ENCODE measurements at regions not wholly inside any gene's neighbourhood (a gene's known extent, or its start where the extent isn't known, plus 50 kb on each side); places are given as distances from the start of the nearest gene placed in this dataset.
"Not testable (repeated sequence)": the region's sequence is repeated elsewhere in the genome, so short reads cannot be mapped to it uniquely, and the experiment has no call there.

DNA sequence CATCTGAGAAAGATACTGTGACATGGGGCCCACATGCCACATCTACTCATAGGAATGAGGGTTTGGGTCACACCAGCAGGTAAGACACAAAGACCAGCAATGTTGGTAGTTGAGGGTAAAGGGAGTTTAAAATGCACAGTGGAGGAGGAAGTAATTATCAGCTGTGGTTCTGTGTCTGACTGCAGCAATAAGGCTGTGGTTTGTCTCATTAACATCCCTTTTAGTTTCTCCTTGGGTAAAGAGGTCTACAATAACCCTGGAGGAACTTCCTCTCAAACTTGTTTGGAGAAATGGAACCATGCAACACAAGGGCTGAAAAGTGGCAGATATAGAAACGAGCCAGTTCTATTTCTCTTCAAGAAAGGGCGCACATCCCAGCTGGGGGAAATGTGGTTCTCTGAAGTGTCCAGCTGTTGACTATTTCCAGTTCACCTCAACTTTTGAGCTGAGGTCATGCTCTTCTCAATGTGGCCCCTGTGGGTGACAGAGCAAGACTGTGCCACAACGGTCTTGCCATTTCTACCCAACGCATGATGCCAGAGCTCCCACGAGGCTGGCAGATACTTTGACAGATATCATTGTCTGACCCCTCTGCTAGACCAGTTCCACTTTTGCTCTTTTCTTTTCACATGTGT lies 234.3 kb downstream of the SQOR start:
- DNase-seq, result no peak

GRCh38 chr15:45871121-45871855 lies 236.5 kb downstream of the SQOR start:
- no peak for DNase-seq

DNA sequence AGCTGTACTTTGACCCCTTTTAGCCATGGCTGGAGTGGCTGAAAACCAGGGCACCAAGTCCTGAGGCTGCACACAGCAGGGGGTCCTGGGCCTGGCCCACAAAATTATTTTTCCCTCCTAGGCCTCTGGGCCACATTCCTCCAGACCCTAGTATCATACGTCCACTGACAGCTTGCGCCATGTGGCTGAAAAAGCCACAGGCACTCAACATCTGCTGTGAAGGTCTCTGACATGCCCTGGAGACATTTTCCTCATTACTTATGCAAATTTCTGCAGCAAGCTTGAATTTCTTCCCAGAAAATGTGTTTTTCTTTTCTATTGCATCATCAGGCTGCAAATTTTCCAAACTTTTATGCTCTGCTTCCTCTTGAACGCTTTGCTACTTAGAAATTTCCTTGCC lies 239.0 kb downstream of the SQOR start:
- DNase-seq, result no peak

- DNase-seq, result not testable (repeated sequence)
Measured at GRCh38 chr15:45874566-45874965, 239.7 kb downstream of the SQOR start.

GRCh38 chr15:45884289-45884688 lies 249.5 kb downstream of the SQOR start:
- DNase-seq, result no peak

DNA sequence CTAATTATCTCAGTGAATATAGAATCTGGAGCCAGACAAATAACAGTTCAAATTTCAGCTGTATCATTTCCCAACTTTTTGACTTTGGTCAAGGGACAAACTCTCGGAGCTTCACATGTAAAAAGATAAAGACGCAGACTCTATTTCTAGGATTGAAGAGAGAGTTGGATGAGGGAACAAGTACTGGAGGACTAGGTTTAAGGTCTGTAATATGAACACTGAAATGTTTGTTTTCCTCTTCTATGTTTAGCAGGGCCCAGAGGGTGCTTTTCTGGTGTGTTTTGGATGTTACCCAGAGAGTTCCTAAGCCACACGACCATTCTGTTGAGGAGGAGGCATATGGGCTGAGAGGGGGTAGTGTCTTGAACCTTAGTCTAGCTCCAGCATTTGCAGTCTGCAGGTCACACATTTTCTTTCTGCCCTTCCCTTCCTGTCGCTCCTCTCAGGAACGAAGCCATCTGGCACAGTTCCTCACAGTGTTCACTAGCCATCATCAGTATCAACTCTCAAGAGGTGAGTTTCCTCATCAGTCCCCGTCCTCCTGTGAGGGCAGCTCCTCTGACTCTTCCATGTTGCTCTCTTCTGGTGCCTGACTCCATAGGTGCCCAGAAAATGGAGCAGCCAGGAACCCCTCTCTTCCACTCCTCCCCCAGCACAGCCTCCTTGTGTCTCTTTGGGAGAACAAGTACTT lies 250.1 kb downstream of the SQOR start:
- no peak for DNase-seq

GRCh38 chr15:45885801-45886200 lies 251.0 kb downstream of the SQOR start:
- no peak for DNase-seq

GRCh38 chr15:45891766-45892165 lies 256.9 kb downstream of the SQOR start:
- DNase-seq, result no peak

GRCh38 chr15:45892182-45892581 lies 257.4 kb downstream of the SQOR start:
- DNase-seq, result no peak

- DNase-seq, result no peak
Measured at GRCh38 chr15:45903283-45903682, 268.5 kb downstream of the SQOR start.

- DNase-seq, result no peak
Measured at GRCh38 chr15:45904019-45904418, 269.2 kb downstream of the SQOR start.

- no peak for DNase-seq
Measured at GRCh38 chr15:45906230-45906629, 271.4 kb downstream of the SQOR start.

- DNase-seq, result no peak
Measured at GRCh38 chr15:45910671-45911070, 275.8 kb downstream of the SQOR start.

DNA sequence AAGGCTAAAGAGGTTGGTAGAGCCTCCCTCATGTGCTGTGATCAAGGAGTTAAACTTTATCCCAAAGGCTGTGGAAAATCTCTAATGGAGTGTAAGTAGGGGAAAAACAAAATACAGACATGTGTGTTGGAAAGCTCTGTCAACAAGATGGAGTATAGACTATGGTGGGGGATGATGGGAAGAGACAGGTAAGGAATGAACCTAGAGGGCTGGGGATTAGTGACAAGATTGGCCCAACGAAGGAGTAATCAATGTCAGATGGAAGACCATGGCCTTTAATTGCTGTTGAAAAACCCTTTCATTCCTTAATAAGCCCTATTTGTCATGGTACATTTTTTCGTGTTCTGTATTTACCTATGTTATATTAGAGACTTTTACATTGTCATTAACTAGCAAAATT lies 278.6 kb downstream of the SQOR start:
- no peak for DNase-seq

GRCh38 chr15:45914425-45914824 lies 279.6 kb downstream of the SQOR start:
- no peak for DNase-seq

GRCh38 chr15:45918839-45919238 lies 284.0 kb downstream of the SQOR start:
- DNase-seq, result no peak

- no peak for DNase-seq
Measured at GRCh38 chr15:45919806-45920205, 285.0 kb downstream of the SQOR start.

- no peak for DNase-seq
Measured at GRCh38 chr15:45921376-45921775, 286.5 kb downstream of the SQOR start.

DNA sequence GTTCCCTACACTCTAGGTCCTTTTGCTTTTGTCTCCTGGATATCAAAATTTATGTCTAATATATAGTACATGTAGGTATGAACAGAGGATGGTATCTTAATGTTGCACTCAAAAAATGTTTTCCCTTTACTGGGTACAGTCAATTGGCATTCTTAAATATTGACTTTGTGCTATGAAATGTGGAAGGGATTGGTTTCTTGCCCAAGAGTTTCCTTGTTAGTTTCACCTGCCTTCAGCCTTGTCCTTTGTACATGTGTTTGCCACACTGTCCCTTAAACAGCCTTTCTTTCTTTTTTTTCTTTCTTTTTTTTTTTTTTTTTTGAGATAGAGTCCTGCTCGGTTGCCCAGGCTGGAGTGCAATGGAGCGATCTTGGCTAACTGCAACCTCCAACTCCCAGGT lies 287.1 kb downstream of the SQOR start:
- DNase-seq, result no peak

GRCh38 chr15:45941367-45941766 lies 306.5 kb downstream of the SQOR start:
- DNase-seq, result no peak

GRCh38 chr15:45943240-45943639 lies 308.4 kb downstream of the SQOR start:
- DNase-seq, result no peak

DNA sequence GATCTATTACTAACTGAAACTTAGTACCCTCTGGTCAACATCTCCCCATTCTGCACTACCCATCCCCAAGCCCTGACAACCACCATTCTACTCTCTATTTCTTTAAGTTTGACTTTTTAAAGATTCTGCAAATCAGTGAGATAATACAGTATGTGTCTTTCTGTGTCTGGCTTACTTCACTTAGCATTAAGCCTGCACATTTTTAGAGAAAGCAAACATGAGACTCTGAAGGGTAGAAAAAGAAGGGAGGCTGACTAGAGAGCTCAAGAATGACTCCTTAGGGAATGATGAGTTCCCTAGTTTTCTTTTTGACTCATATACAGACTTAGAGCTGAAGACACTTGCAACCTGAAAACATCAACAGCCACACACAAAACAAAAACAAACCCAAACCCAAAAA lies 311.3 kb downstream of the SQOR start:
- DNase-seq, result no peak

GRCh38 chr15:45948181-45948621 lies 313.4 kb downstream of the SQOR start:
- no peak for DNase-seq

- DNase-seq, result no peak
Measured at GRCh38 chr15:45958924-45959323, 324.1 kb downstream of the SQOR start.
